Vagina (tissue), 2 donors: ENCODE measurements at regions not wholly inside any gene's neighbourhood (a gene's known extent, or its start where the extent isn't known, plus 50 kb on each side); places are given as distances from the start of the nearest gene placed in this dataset.

Experiments
- POLR2A ChIP-seq, 2 donors: fragments of 450-650 bp; IDR thresholded peaks; one replicate each; pipeline ENCODE4 v1.6.1; 2017; ENCODE audit warnings: antibody characterized with exemption in 2 of 2, mild to moderate bottlenecking in 2 of 2, moderate library complexity in 2 of 2
- POLR2AphosphoS5 ChIP-seq, 2 donors: sonication (generic); formaldehyde crosslinking; IDR thresholded peaks; one replicate each; pipeline ENCODE4 v1.9.0; 2017; ENCODE audit warnings: antibody characterized with exemption in 2 of 2, mild to moderate bottlenecking in 2 of 2, low read depth in 1 of 2; ENCODE audit not compliant: insufficient read depth in 1 of 2
- TF ChIP-seq, protein P1 (sequence below), 3 experiments: fragments of 450-650 bp in 2 of 3; fragments of 200-600 bp in 1 of 3; sonication (generic) in 1 of 3; IDR thresholded peaks; one replicate each; pipeline ENCODE4 v1.5.1; 2017 to 2019; ENCODE audit warnings: antibody characterized with exemption in 3 of 3, mild to moderate bottlenecking in 2 of 3, moderate library complexity in 2 of 3

GRCh38 chr20:17844549-17845298 is 123.9 kb downstream of the SNX5 start:
- TF ChIP-seq, protein P1, sequence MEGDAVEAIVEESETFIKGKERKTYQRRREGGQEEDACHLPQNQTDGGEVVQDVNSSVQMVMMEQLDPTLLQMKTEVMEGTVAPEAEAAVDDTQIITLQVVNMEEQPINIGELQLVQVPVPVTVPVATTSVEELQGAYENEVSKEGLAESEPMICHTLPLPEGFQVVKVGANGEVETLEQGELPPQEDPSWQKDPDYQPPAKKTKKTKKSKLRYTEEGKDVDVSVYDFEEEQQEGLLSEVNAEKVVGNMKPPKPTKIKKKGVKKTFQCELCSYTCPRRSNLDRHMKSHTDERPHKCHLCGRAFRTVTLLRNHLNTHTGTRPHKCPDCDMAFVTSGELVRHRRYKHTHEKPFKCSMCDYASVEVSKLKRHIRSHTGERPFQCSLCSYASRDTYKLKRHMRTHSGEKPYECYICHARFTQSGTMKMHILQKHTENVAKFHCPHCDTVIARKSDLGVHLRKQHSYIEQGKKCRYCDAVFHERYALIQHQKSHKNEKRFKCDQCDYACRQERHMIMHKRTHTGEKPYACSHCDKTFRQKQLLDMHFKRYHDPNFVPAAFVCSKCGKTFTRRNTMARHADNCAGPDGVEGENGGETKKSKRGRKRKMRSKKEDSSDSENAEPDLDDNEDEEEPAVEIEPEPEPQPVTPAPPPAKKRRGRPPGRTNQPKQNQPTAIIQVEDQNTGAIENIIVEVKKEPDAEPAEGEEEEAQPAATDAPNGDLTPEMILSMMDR (IDR thresholded peaks at IDR 0.05) = no peak
- TF ChIP-seq POLR2A (IDR thresholded peaks at IDR 0.05) (no peak), POLR2AphosphoS5 (IDR thresholded peaks at IDR 0.05; ENCODE audit: insufficient read depth in 1 of 2, low read depth in 1 of 2) (no peak)
